ENCODE measurements at regions not wholly inside any gene's neighbourhood (a gene's known extent, or its start where the extent isn't known, plus 50 kb on each side); places are given as distances from the start of the nearest gene placed in this dataset.

- DNase-seq (ENCODE audit: low read depth): no peak
Measured at GRCh38 chr3:176554791-176555654, 642.3 kb downstream of the TBL1XR1 start.

GRCh38 chr3:176554264-176554663 lies 643.0 kb downstream of the TBL1XR1 start:
- DNase-seq (ENCODE audit: low read depth): no peak

GRCh38 chr3:176526942-176527341 lies 670.3 kb downstream of the TBL1XR1 start:
- DNase-seq (ENCODE audit: low read depth): no peak

GRCh38 chr3:176526225-176526624 lies 671.1 kb downstream of the TBL1XR1 start:
- DNase-seq (ENCODE audit: low read depth): no peak

- no peak for DNase-seq (ENCODE audit: low read depth)
Measured at GRCh38 chr3:176523114-176523513, 674.2 kb downstream of the TBL1XR1 start.

GRCh38 chr3:176522436-176522835 lies 674.8 kb downstream of the TBL1XR1 start:
- no peak for DNase-seq (ENCODE audit: low read depth)

- no peak for DNase-seq (ENCODE audit: low read depth)
Measured at GRCh38 chr3:176521531-176522175, 675.6 kb downstream of the TBL1XR1 start.

- DNase-seq (ENCODE audit: low read depth): no peak
Measured at GRCh38 chr3:176514297-176514696, 683.0 kb downstream of the TBL1XR1 start.

GRCh38 chr3:176513604-176514003 lies 683.7 kb downstream of the TBL1XR1 start:
- no peak for DNase-seq (ENCODE audit: low read depth)

GRCh38 chr3:176512037-176512436 lies 685.2 kb downstream of the TBL1XR1 start:
- DNase-seq (ENCODE audit: low read depth): no peak

GRCh38 chr3:176510097-176510496 lies 687.2 kb downstream of the TBL1XR1 start:
- no peak for DNase-seq (ENCODE audit: low read depth)

- no peak for DNase-seq (ENCODE audit: low read depth)
Measured at GRCh38 chr3:176505878-176506621, 691.2 kb downstream of the TBL1XR1 start.

GRCh38 chr3:176491084-176491483 lies 706.2 kb downstream of the TBL1XR1 start:
- DNase-seq (ENCODE audit: low read depth): no peak

- DNase-seq (ENCODE audit: low read depth): no peak
Measured at GRCh38 chr3:176490357-176490756, 706.9 kb downstream of the TBL1XR1 start.

GRCh38 chr3:176479248-176479647 lies 718.0 kb downstream of the TBL1XR1 start:
- no peak for DNase-seq (ENCODE audit: low read depth)

GRCh38 chr3:176469694-176470205 lies 727.5 kb downstream of the TBL1XR1 start:
- no peak for DNase-seq (ENCODE audit: low read depth)

GRCh38 chr3:176463610-176464009 lies 733.7 kb downstream of the TBL1XR1 start:
- DNase-seq (ENCODE audit: low read depth): no peak

- DNase-seq (ENCODE audit: low read depth): no peak
Measured at GRCh38 chr3:176447369-176447768, 749.9 kb downstream of the TBL1XR1 start.

- no peak for DNase-seq (ENCODE audit: low read depth)
Measured at GRCh38 chr3:176442326-176442725, 755.0 kb downstream of the TBL1XR1 start.

- DNase-seq (ENCODE audit: low read depth): no peak
Measured at GRCh38 chr3:176439729-176440128, 757.6 kb downstream of the TBL1XR1 start.

GRCh38 chr3:176431991-176432390 lies 765.3 kb downstream of the TBL1XR1 start:
- DNase-seq (ENCODE audit: low read depth): no peak

GRCh38 chr3:176431038-176431418 lies 766.3 kb downstream of the TBL1XR1 start:
- DNase-seq (ENCODE audit: low read depth): no peak

All from stimulated activated CD8-positive, alpha-beta memory T cell treated with anti-CD3 and anti-CD28 coated beads, Interleukin-15, amount 100 ng/mL, for 24 hours (primary cell).